LoVo (cell line): ENCODE measurements at regions not wholly inside any gene's neighbourhood (a gene's known extent, or its start where the extent isn't known, plus 50 kb on each side); places are given as distances from the start of the nearest gene placed in this dataset.
A peak's percentile ranks its signal among the peaks of the same experiment; 100 is the strongest.
"Not testable (repeated sequence)": the region's sequence is repeated elsewhere in the genome, so short reads cannot be mapped to it uniquely, and the experiment has no call there.

Experiments used
- DNase-seq: peaks from one replicate; pipeline ENCODE4 v3.0.0-alpha.2; 2016; ENCODE audit warnings: low spot score

DNA sequence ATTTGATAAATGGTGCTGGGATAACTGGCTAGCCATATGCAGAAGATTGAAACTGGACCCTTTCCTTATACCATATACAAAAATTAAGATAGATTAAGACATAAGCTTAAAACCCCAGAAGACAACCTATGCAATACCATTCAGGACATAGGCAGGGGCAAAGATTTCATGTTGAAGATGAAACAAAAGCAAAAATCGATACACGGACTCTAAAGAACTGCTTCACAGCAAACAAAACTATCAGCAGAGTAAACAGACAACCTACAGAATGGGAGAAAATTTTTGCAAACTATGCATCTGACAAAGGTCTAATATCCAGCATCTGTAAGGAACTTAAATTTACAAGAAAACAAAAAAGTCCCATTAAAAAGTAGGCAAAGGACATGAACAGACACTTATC, 255.9 kb downstream of the TINAG start:
- not testable (repeated sequence) for DNase-seq

DNA sequence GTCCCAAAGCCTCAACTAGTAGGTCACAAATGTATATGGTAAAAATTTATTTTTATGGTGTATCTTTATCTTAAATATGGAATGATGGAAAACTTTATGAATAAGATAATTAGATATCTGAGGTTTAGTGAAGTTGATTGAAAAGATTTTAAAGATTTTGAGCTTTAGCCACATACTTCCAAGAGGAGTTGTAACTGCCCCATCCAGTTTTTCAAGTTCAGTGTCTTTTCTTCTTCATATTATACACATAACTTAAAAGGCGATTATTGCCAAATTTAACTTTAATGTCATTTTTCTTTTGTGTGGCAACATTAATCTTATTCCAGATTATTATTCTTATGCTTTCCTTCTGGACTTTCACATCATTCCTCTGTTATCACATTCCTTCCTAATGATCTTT, 266.4 kb downstream of the TINAG start:
- DNase-seq, result no peak

DNA sequence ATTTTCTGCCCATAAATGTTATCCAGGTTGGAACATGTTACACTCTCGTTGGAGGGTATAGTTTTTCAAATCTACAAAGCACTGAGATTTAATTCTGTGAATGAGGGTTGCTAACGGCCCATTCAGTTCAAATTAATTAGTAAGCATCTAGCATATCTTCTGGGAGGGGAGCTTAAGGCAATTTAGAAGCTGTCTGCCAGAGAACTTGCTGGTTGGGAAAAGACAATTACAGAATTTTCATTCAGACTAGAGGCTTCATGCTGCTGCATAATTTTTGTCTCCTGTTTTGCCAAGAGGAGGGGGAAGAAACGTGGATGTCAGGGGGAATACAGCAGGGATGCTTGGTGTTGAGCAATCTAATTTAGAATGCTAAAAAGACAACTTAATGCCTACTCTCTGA, 268.3 kb upstream of the FAM83B start:
- no peak for DNase-seq

- no peak for DNase-seq
These were observed 267.6 kb upstream of the FAM83B start for GRCh38 chr6:54579011-54579410.

- DNase-seq, result no peak
These were observed 260.3 kb upstream of the FAM83B start for GRCh38 chr6:54586251-54586650.

DNA sequence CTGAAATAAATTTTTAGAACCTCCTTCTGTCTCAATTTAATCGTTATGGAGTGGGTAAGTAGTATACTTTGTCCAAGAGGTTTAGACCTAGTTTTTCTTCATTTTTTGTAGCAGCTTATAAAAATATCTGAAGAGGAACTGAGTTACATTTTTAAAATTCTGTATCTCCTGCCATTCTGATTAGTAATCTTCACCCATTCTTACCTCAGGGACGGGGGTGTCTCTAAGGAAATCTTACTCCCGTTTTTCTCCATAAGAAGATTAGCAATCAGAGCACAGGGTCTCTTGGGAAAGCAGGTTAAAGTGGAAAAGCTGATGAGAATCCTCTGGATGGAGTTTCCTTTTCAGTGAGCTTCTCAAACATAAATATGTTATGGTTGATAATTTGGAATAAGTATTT, 259.3 kb upstream of the FAM83B start:
- no peak for DNase-seq

DNA sequence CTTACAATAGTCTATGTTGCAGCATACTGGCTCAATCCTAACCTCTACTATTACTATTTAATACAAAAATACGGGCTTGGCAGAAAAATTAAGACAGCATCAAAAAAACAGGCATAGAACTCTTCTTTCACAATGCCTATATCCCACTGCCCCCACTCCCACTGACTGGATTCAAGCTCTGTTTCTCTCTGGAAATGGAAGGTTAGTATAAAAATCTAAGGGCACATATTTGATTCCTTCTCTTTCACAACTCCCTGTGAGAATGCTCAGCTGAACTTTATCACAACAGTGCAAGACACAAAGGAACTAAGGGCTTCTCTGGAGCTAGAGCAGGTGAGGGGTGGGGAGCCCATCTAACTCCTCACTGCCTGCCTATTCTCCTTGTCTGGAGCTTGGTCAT, 258.4 kb upstream of the FAM83B start:
- no peak for DNase-seq

GRCh38 chr6:54595844-54596243, 250.7 kb upstream of the FAM83B start:
- DNase-seq, result no peak

GRCh38 chr6:54598787-54599313, 247.7 kb upstream of the FAM83B start:
- DNase-seq, result no peak

- DNase-seq, result no peak
These were observed 244.8 kb upstream of the FAM83B start for GRCh38 chr6:54601600-54602300.

- DNase-seq, result no peak
These were observed 244.0 kb upstream of the FAM83B start for GRCh38 chr6:54602591-54602990.

GRCh38 chr6:54609981-54610380, 236.6 kb upstream of the FAM83B start:
- DNase-seq, result no peak

GRCh38 chr6:54613596-54613995, 233.0 kb upstream of the FAM83B start:
- no peak for DNase-seq

GRCh38 chr6:54614499-54615195, 231.9 kb upstream of the FAM83B start:
- DNase-seq, result no peak

- peak; percentile 25 for DNase-seq
These were observed 228.8 kb upstream of the FAM83B start for GRCh38 chr6:54617730-54618129.

DNA sequence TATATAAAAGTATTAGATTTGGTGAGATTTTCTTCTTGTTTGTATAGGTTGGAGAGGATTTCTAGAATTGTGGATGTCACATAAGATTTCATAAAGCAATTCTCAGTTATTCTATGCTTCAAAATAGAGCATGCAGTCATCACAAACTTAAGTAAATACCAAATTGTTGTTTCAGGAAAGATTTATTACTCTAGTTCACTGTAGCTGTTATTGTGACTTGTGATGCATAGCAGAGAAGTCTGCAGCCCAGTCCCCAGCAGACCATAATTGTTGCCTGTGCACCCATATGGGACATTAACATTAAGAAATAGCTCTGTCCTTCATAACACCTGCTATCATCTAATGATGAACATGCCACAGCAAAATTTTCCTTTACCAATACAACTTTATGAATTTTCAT, 228.0 kb upstream of the FAM83B start:
- DNase-seq, result no peak

DNA sequence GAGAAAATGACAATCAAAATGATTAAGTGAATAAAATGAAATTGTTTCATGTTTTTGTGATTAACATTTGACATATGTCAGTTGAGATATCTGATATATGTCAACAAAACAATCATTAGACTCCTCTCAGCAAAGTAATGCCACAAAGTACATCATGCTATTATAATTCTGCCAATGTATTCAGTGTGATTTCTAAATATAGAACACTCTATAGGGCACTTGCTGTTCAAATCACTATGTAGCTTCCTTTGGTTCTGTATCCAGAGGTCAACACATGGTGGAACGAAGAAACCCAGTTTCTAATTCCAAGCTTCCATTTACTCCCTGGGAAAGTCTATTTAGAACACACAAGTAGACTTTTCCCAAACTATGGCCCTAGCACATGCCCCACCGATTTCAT, 227.5 kb upstream of the FAM83B start:
- DNase-seq, result no peak

- DNase-seq, result peak; percentile 2
These were observed 225.3 kb upstream of the FAM83B start for GRCh38 chr6:54621285-54621684.

GRCh38 chr6:54624216-54624615, 222.4 kb upstream of the FAM83B start:
- no peak for DNase-seq

DNA sequence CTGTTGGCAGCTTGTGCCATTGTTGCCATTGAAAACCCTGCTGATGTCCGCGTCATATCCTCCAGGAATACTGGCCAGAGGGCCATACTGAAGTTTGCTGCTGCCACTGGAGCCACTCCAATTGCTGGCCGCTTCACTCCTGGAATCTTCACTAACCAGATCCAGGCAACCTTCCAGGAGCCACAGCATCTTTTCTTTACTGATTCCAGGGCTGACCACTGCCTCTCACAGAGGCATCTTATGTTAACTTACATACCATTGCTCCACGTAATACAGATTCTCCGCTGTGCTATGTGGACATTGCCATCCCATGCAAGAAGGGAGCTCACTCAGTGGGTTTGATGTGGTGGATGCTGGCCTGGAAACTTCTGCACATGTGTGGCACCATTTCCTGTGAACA, 221.8 kb upstream of the FAM83B start:
- DNase-seq, result no peak

DNA sequence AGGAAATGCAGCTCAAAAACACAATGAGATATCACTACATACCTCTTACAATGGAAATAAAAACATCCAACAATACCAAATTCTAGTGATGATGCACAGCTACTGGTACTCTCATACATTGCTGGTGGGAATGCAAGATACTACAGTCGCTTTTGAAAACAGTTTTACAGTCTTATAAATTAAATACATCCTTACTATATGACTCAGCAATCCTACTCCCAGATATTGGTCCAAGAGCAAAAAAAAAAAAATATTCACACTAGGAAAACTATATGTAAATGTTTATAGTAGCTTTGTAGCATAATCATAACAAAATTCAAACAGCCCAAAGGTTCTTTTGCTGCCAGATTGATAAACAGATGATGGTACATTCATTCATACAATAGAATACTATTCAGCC, 217.4 kb upstream of the FAM83B start:
- DNase-seq, result no peak

- no peak for DNase-seq
These were observed 213.5 kb upstream of the FAM83B start for GRCh38 chr6:54632984-54633565.

DNA sequence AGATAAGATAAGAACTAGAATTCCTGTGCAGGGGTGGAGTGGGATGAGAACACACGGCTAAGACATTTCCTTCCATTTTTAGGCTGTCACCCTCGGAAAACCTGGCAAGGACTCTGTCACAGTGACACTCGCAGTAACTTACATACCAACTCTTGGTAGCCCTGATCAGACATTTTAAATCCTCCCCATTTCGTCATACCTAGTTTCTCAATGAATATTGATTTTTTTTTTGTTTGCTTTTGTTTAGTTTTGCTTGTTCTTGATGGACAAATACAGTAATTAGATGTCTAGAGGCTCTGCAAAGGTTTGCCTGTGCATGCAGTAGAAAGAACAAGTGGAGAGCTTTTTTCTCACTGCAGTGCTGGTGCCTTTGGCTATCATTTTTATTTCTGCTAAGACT, 213.0 kb upstream of the FAM83B start:
- no peak for DNase-seq
